ENCODE measurements at regions not wholly inside any gene's neighbourhood (a gene's known extent, or its start where the extent isn't known, plus 50 kb on each side); places are given as distances from the start of the nearest gene placed in this dataset.

GRCh38 chr6:97917369-97917768 lies 634.4 kb upstream of the MMS22L start:
- no peak for TF ChIP-seq CTCF (IDR thresholded peaks at IDR 0.05)
- intact Hi-C loops (cut with DNase I), result no loop called here
- no peaks in the 10 kb centered on the region for H3K4me1 ChIP-seq

DNA sequence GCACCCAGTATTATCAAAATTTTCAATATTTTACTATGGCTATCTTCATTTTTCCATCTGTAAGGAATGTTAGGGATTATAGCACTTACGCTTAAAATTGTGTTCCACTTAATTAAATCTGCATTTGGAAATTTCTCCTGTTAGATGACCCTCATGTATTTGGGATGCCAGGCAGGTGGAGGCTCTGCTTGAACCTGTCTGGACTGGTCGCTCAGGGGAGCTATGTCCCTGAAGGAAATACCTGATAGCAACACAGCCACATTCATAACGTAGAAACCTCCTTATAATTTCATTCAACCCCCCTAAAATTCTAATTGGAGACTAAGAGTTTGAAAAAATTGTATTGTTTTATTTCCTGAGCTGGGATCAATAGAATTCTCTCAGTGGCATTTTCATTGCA lies 636.0 kb upstream of the MMS22L start:
- Histone ChIP-seq H3K4me1 (no peaks in the 10 kb centered on the region), H3K27me3 (no peaks in the 10 kb centered on the region), H3K9me3 (no peaks in the 10 kb centered on the region), H3K36me3 (no peaks in the 10 kb centered on the region), H3K4me3 (no peak overlapping the region), H3K27ac (no peak overlapping the region)
- TF ChIP-seq CTCF (IDR thresholded peaks at IDR 0.05), result no peak
- intact Hi-C loops (cut with DNase I), result no loop called here
- DNase-seq (ENCODE audit: low spot score in 2 of 2), result no peak

More at GRCh38 chr6:97917369-97917768, 634.4 kb upstream of the MMS22L start:
- no peaks in the 10 kb centered on the region for H3K27me3 ChIP-seq
- no peak for DNase-seq (ENCODE audit: low spot score in 2 of 2)
- H3K27ac ChIP-seq, result no peak overlapping the region
- H3K36me3 ChIP-seq, result no peaks in the 10 kb centered on the region
- H3K4me3 ChIP-seq, result no peak overlapping the region
- H3K9me3 ChIP-seq, result no peaks in the 10 kb centered on the region

- Histone ChIP-seq H3K4me1 (no peaks in the 10 kb centered on the region), H3K36me3 (no peaks in the 10 kb centered on the region), H3K4me3 (no peak overlapping the region), H3K27me3 (no peaks in the 10 kb centered on the region), H3K9me3 (no peaks in the 10 kb centered on the region), H3K27ac (no peak overlapping the region)
- no peak for DNase-seq (ENCODE audit: low spot score in 2 of 2)
- intact Hi-C loops (cut with DNase I), result no loop called here
- no peak for TF ChIP-seq CTCF (IDR thresholded peaks at IDR 0.05)
Observed at GRCh38 chr6:97919631-97920030, 636.6 kb upstream of the MMS22L start.

- no peak for DNase-seq (ENCODE audit: low spot score in 2 of 2)
Observed at GRCh38 chr6:97923249-97923648, 640.2 kb upstream of the MMS22L start.

GRCh38 chr6:97925504-97925903 lies 642.5 kb upstream of the MMS22L start:
- H3K9me3 ChIP-seq, result no peaks in the 10 kb centered on the region
- no peaks in the 10 kb centered on the region for H3K36me3 ChIP-seq
- intact Hi-C loops (cut with DNase I), result no loop called here
- no peak overlapping the region for H3K27ac ChIP-seq
- H3K4me1 ChIP-seq, result no peaks in the 10 kb centered on the region
- no peak overlapping the region for H3K4me3 ChIP-seq
- TF ChIP-seq CTCF (IDR thresholded peaks at IDR 0.05), result no peak
- DNase-seq (ENCODE audit: low spot score in 2 of 2), result no peak
- no peaks in the 10 kb centered on the region for H3K27me3 ChIP-seq

More at GRCh38 chr6:97923249-97923648, 640.2 kb upstream of the MMS22L start:
- no peak overlapping the region for H3K4me3 ChIP-seq
- TF ChIP-seq CTCF (IDR thresholded peaks at IDR 0.05), result no peak
- intact Hi-C loops (cut with DNase I), result no loop called here
- H3K36me3 ChIP-seq, result no peaks in the 10 kb centered on the region
- H3K27me3 ChIP-seq, result no peaks in the 10 kb centered on the region
- no peaks in the 10 kb centered on the region for H3K9me3 ChIP-seq
- no peak overlapping the region for H3K27ac ChIP-seq
- no peaks in the 10 kb centered on the region for H3K4me1 ChIP-seq
